Ishikawa (cell line): ENCODE measurements at regions not wholly inside any gene's neighbourhood (a gene's known extent, or its start where the extent isn't known, plus 50 kb on each side); places are given as distances from the start of the nearest gene placed in this dataset.

Experiments used
- EGR1 ChIP-seq: IDR thresholded peaks from 2 replicates; pipeline ENCODE4 v1.6.1; 2012
- MAX ChIP-seq: IDR thresholded peaks from 2 replicates; pipeline ENCODE4 v1.6.1; 2012
- RAD21 ChIP-seq: IDR thresholded peaks from 2 replicates; pipeline ENCODE4 v1.6.1; 2012; ENCODE audit warnings: low read depth

- no peak for TF ChIP-seq EGR1
- TF ChIP-seq MAX = no peak
- no peak for TF ChIP-seq RAD21
These were observed 1700.6 kb upstream of the TENM3 start for GRCh38 chr4:180542445-180543100.
